WERI-Rb-1 (cell line): ENCODE measurements at regions not wholly inside any gene's neighbourhood (a gene's known extent, or its start where the extent isn't known, plus 50 kb on each side); places are given as distances from the start of the nearest gene placed in this dataset.

Experiments
- DNase-seq: peaks from one replicate; pipeline ENCODE4 v3.0.0-alpha.2; 2020
- H3K27ac ChIP-seq: fragments of 250-450 bp; sonication (Bioruptor Pico); 2 replicates; pipeline ENCODE4 v1.5.1; 2020; ENCODE audit warnings: mild to moderate bottlenecking, moderate library complexity
- H3K27me3 ChIP-seq: fragments of 250-450 bp; sonication (Bioruptor Pico); 2 replicates; pipeline ENCODE4 v1.5.1; 2021; ENCODE audit warnings: mild to moderate bottlenecking, low read depth, moderate library complexity; ENCODE audit not compliant: insufficient read depth, severe bottlenecking
- H3K36me3 ChIP-seq: fragments of 250-450 bp; sonication (Bioruptor Pico); 2 replicates; pipeline ENCODE4 v1.5.1; 2020; ENCODE audit warnings: mild to moderate bottlenecking, moderate library complexity
- H3K4me3 ChIP-seq: 2 replicates; pipeline ENCODE4 v1.5.1; 2011; ENCODE audit warnings: low read depth, mild to moderate bottlenecking, control low read depth, low read length
- H3K9me3 ChIP-seq: fragments of 250-450 bp; sonication (Bioruptor Pico); 2 replicates; pipeline ENCODE4 v1.5.1; 2021; ENCODE audit warnings: mild to moderate bottlenecking, moderate library complexity; ENCODE audit not compliant: severe bottlenecking
- TF ChIP-seq, protein P1 (sequence below): IDR thresholded peaks from 2 replicates; pipeline ENCODE4 v1.5.1; 2011; ENCODE audit warnings: low read depth, mild to moderate bottlenecking, control low read depth, inconsistent platforms, low read length

DNA sequence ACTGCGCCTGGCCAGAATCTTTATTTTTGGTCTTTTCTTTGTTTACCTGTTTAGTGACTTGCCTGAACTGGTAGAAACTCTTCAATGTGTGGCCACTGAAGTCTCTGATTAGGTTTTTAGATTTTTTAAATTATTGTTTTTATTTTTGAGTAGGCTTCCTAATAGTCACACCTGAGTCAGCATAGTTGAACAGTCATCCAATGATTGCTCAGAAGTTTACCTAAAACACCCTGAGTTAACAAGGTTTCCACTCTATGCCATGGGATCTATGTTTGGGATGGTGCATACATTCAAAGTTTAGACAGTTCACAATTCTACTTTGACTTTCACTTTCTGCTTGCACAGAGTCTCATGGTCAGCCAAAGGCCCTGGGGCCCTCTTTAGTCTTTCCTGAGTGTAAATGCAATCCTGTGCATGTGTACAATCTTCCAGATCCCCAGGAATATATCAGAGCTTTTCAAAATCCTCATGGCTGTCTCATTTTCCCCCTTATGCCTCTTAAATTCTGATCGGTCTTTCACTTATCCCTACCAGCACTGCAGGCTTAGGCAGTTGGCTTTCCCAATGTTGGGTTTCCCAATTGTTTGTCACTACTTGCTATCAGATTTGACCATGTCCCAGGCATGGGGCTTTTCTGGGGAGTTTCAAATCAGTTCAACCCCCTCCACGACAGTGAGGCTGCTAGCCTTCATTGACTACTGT, 114.4 kb upstream of the RAB3GAP2 start:
- no peak for DNase-seq
- TF ChIP-seq, protein P1, sequence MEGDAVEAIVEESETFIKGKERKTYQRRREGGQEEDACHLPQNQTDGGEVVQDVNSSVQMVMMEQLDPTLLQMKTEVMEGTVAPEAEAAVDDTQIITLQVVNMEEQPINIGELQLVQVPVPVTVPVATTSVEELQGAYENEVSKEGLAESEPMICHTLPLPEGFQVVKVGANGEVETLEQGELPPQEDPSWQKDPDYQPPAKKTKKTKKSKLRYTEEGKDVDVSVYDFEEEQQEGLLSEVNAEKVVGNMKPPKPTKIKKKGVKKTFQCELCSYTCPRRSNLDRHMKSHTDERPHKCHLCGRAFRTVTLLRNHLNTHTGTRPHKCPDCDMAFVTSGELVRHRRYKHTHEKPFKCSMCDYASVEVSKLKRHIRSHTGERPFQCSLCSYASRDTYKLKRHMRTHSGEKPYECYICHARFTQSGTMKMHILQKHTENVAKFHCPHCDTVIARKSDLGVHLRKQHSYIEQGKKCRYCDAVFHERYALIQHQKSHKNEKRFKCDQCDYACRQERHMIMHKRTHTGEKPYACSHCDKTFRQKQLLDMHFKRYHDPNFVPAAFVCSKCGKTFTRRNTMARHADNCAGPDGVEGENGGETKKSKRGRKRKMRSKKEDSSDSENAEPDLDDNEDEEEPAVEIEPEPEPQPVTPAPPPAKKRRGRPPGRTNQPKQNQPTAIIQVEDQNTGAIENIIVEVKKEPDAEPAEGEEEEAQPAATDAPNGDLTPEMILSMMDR: no peak
- Histone ChIP-seq H3K27ac (no peak overlapping the region), H3K27me3 (no peaks in the 10 kb centered on the region), H3K36me3 (no peaks in the 10 kb centered on the region), H3K4me3 (no peak overlapping the region), H3K9me3 (no peaks in the 10 kb centered on the region)

DNA sequence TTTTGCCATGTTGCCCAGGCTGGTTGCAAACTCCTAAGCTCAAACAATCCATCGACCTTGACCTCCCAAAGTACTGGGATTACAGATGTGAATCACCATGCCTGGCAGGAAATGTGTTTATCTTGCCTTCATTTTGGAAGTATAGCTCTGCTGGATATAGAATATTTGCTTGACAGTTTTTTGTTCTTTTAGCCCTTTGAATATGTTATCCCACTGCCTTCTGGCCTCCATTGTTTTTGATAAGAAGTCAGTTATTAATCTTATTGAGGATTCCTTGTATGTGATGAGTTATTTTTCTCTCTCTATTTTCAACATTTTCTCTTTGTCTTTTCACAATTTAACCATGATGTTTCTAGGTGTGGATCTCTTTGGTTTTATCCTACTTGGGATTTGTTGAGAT, 112.9 kb upstream of the RAB3GAP2 start:
- Histone ChIP-seq H3K36me3 (no peaks in the 10 kb centered on the region), H3K9me3 (peaks cover under 1% of the 10 kb centered on the region), H3K27ac (no peak overlapping the region), H3K27me3 (no peaks in the 10 kb centered on the region), H3K4me3 (no peak overlapping the region)
- TF ChIP-seq, protein P1: no peak
- no peak for DNase-seq

DNA sequence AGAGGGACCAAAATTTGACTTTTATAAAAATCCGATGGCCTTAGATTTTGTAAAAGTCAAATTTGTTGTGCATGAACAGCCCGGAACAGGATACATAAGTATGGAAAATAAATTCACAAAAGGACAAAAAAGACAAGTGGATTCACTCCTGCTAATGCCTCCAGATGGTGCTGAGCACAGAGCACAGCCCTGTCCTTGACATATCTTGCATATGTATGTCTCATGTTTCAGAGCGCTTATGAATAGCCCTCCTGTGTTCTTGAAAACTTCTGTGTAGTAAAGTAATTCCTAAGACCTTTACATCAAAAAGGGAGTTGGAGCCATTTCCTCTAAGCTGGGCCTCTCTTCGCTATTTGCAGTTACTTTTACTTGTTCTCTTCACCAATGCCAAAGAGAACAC, 110.7 kb upstream of the RAB3GAP2 start:
- Histone ChIP-seq H3K27me3 (no peaks in the 10 kb centered on the region), H3K27ac (peak overlapping the region; percentile 14), H3K4me3 (no peak overlapping the region), H3K9me3 (peaks cover 7% of the 10 kb centered on the region), H3K36me3 (no peaks in the 10 kb centered on the region)
- DNase-seq: no peak
- TF ChIP-seq, protein P1: no peak

DNA sequence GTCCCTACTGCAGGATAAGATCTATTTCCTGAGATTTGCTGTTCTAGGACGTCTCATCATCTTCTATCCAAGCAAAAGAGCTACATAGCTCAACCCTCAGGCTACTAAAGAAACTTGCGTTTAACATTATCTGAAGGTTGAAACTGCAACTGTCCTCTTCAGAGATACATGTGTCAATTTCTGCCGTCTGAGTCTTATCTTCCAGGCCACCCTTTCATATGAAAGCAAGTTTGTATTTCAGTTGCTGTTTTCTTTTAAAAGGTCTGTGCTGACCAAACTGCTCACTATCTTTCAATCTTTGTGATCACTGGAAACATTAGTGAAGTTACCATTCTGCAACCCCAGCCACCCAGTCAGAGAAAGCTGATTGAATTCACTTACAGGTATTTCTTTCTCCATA, 108.6 kb upstream of the RAB3GAP2 start:
- TF ChIP-seq, protein P1: no peak
- Histone ChIP-seq H3K9me3 (peaks cover 7% of the 10 kb centered on the region), H3K36me3 (no peaks in the 10 kb centered on the region), H3K27ac (no peak overlapping the region), H3K27me3 (no peaks in the 10 kb centered on the region), H3K4me3 (no peak overlapping the region)
- DNase-seq: no peak

DNA sequence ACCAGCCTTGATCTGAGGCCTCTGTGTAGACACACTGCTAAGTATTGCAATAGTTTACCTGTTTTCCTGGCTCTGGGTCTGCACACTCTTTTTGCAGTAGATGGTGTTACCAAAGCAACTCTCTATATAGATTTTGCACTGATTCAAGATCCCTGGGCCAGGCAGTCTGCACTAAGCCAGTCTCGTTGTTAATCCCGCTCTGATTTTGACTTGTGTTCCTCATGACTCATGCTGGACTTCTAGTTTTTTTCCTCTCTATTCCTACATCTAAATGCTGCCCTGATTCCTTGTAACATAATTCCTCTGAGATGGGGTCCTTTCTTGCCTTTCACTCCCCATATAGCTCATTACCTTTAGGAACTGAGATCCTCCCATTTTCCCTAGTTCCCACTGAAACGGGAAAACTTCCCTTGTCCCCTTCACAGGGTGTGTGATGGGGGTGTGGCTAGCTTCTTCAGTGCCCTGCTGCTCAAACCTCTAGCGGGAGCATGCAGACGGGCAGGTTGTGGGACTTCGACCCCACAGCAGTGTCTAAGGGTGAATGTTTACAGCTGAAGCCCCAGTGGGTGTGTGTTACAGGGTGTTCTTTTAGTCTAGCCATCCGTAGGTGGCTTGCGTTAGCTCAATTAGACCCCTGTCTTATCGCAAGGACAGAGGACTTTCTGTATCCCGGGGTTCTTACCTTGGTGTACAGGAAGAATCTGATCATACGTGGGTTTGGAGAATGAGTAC, 106.5 kb upstream of the RAB3GAP2 start:
- Histone ChIP-seq H3K27me3 (no peaks in the 10 kb centered on the region), H3K4me3 (no peak overlapping the region), H3K9me3 (peaks cover 7% of the 10 kb centered on the region), H3K36me3 (no peaks in the 10 kb centered on the region), H3K27ac (no peak overlapping the region)
- TF ChIP-seq, protein P1: no peak
- no peak for DNase-seq

DNA sequence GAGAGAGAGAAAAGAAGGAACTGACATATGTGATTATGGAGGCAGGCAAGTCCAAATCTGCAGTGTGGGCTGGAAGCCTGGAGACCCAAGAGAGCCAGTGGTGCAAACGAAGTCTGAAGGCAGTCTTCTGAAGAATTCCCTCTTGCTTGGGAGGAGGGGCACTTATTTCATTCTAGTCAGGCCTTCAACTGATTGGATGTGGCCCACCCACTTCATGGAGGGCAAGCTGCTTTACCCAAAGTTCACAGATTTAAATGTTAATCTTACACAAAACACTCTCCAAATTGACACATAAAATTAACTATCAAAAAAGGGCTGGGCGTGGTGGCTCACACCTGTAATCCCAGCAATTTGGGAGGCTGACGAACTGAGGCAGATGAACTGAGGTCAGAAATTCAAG, 103.5 kb upstream of the RAB3GAP2 start:
- Histone ChIP-seq H3K9me3 (peaks cover 7% of the 10 kb centered on the region), H3K27me3 (no peaks in the 10 kb centered on the region), H3K4me3 (no peak overlapping the region), H3K27ac (no peak overlapping the region), H3K36me3 (no peaks in the 10 kb centered on the region)
- no peak for DNase-seq
- TF ChIP-seq, protein P1: no peak
